B cell (primary cell): ENCODE measurements at regions not wholly inside any gene's neighbourhood (a gene's known extent, or its start where the extent isn't known, plus 50 kb on each side); places are given as distances from the start of the nearest gene placed in this dataset.

Experiments
- EZH2 ChIP-seq: IDR thresholded peaks from 2 replicates; pipeline ENCODE4 v1.6.1; 2012; ENCODE audit warnings: borderline replicate concordance, low read depth, mild to moderate bottlenecking, moderate library complexity, low read length; ENCODE audit not compliant: insufficient read depth, poor library complexity, severe bottlenecking
- TF ChIP-seq, protein P1 (sequence below): fragments of 200-600 bp; IDR thresholded peaks from one replicate; pipeline ENCODE4 v1.8.0; 2022; ENCODE audit warnings: antibody characterized with exemption, mild to moderate bottlenecking

DNA sequence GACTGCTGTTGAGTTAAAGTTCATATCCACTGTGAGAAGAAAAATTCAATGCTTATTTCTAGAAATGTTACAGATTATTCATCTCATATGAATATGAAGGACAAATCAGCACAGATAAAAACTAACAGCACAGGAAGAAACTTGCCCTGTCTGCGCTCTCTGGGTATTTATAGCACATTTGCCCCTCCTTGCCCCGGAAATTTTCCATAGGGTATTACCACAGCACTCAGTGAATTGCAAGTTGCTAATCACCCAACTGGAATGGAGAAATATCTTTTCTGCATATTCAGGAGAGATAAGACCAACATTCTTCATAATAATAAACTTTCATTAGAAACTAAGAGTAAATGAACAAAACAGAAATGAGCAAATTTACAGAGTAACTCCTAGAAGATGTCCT lies 318.0 kb upstream of the KLF12 start:
- TF ChIP-seq EZH2 = no peak
- TF ChIP-seq, protein P1, sequence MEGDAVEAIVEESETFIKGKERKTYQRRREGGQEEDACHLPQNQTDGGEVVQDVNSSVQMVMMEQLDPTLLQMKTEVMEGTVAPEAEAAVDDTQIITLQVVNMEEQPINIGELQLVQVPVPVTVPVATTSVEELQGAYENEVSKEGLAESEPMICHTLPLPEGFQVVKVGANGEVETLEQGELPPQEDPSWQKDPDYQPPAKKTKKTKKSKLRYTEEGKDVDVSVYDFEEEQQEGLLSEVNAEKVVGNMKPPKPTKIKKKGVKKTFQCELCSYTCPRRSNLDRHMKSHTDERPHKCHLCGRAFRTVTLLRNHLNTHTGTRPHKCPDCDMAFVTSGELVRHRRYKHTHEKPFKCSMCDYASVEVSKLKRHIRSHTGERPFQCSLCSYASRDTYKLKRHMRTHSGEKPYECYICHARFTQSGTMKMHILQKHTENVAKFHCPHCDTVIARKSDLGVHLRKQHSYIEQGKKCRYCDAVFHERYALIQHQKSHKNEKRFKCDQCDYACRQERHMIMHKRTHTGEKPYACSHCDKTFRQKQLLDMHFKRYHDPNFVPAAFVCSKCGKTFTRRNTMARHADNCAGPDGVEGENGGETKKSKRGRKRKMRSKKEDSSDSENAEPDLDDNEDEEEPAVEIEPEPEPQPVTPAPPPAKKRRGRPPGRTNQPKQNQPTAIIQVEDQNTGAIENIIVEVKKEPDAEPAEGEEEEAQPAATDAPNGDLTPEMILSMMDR = no peak
